ENCODE measurements at regions not wholly inside any gene's neighbourhood (a gene's known extent, or its start where the extent isn't known, plus 50 kb on each side); places are given as distances from the start of the nearest gene placed in this dataset.
"Not testable (repeated sequence)": the region's sequence is repeated elsewhere in the genome, so short reads cannot be mapped to it uniquely, and the experiment has no call there.

DNA sequence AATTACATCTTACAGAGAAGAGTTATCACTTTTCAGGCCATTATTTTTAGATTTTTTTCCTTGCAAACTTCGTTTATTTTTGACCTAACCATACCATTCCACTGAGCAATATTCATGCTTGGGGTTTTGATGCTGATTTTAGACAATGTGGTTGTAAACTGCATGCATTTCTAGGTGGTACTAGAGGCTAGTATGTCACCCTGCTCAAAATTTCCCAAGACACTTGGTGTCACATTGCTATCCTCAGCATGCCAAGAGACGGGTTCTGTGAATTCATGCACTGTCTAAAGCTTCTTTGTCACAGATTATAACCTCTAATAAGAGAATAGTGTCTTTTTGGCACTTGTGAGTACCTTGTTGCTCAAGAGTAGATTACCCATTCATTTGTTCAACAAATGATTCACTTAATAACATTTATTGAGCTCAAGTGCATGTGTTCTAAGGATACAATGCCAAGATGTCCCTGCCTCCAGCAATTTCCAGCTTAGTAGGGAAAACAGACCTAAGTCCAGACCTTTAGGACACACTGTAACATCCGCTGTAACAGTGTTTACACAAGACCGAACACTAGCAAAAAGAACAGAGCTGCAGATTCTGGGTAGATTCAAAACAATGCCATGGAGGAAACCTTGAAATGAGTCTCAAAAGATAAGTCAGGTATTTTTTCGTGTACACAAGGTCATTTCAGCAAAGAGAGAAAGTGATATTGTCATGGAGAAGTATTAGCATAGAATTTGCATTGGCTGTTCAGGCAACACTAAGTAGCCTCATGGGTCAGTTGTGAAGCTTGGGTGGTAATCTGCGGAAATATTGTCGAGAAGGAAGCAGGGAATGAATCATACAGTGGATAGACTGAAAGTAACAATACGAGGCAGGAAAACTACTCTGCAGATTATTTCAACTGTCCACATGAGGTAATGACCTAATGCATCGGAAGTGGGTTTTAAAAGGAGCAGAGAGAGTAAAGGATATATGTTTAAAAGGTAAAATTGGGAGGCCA lies 515.1 kb upstream of the ZFP42 start:
- no peak for DNase-seq (ENCODE audit: low read depth, low spot score)

DNA sequence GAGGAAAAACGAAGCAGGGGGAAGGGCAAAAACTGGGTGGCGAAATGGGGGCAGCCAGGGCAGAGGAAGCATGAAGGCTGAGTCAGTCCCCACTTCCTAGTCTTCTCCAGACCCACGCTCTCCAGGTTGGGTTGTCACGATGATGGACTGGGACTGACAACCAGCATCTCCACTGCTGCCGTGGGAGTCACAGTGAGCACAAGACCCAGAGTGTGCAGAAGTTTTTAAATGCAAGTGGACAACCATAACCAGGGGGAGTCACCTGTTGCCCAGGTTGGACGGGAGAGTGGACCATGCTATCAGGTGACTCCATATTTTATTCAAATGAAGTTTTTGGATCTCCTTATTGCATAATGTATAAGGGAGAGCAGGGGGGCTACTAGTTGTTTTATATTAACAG lies 511.4 kb upstream of the ZFP42 start:
- DNase-seq (ENCODE audit: low read depth, low spot score): no peak

DNA sequence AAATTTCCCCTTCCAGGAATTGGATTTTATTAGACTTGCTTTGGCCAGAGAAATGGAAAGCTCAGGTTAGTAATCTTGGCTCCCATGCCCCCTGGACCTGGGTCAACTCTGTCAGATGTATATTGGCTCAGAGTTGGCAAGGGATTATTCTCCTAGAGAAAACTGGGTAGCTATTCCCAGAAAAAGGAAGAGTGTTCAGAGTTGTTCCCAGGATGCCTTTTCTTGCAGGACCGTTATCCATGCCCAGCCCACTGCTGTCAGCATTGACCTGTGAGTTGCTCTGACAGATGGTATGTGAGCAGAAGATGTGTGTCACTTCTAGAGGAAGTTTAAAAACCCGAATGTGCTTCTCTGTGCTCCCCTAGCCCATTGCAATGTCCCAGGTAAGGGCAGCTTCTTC lies 509.9 kb upstream of the ZFP42 start:
- DNase-seq (ENCODE audit: low read depth, low spot score): no peak

DNA sequence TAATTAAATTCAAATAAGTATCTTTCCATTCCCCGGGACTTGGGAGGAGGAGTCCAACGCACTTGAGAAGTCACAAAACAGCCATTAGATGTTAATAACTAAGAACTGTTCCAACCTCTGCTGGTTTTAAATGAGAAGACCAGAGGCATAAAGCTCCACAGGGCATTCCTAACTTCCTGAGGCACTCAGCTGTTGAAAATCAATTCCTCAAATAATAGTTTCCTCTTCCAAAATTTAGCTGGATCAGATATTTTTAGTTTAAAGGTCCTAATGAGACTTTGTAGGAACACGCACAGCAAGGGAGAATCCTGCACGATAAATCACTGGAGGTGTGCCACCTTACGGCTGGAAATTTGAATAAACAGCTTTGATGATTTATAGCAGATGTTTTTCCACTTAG lies 504.3 kb upstream of the ZFP42 start:
- DNase-seq (ENCODE audit: low read depth, low spot score): no peak

DNA sequence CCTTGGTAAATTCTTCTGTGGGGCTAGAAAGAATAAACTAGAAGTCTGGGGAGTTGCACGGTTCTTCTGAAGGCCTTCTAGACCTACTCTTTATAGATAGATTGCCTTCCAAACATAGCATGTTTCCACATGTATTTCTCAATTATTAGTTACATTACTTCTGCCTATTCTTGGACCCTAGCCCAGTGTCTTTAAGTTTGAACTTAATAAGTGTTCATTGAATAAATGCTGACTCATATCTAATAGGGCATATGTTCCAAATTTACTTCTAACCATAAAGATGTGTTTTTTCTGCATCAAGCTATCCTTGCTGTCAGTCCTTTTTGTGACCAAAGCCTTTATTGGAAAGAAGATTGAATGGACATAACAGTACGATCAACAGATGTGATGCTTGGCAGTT lies 503.6 kb upstream of the ZFP42 start:
- DNase-seq (ENCODE audit: low read depth, low spot score): no peak

DNA sequence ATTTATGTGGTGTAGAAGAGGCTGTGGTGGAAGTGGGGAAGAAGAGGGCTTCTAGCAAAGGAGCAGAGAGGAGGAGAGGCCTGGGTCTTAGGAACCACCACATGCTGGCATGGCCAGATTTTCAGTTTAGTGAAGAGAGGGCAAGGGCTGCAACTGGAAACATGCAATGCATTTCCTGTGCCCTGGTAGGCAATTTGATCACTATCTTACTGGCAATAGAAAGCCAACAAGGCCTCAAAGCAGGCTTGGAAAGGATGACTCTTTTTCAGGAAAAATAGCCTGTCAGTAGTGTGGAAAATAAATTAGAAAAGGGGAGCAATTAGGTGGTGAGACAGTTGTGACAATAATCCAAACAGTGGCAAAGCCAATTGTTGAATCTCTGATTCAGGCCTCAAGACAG lies 501.9 kb upstream of the ZFP42 start:
- DNase-seq (ENCODE audit: low read depth, low spot score): no peak

DNA sequence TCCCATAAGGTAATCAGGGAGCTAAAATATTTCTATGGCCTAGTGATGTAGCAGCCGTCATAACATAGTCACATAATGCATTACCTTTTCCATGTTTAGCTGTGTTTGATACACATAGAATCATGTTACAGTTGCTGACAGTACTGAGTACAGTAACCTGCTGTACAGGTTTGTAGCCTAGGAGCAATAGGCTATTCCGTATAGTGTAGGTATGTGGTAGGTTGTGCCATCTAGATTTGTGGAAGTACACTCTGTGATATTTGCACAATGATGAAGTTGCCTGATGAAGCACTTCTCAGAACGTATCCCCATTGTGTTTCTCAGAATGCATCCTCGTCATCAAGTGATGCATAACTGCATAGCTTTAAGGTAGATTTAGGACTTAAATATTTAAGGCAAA lies 495.6 kb upstream of the ZFP42 start:
- no peak for DNase-seq (ENCODE audit: low read depth, low spot score)

DNA sequence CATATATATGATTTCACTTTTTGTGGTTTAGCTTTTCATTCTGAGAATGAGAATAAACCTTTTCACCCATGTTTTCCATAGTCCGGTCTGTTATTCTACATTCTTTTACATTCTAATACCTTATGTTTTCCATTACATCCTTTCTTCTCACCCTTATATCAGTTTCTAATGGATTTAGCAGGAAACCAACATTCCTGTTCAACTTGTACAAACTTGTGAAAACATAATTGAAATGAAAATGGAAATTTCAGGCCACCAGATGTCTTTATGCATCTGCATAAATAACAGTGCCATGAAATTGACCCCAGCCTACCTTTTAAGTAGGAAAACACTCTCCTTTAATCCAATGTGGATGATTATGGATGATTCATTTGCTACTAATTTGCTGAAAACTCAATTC lies 494.8 kb upstream of the ZFP42 start:
- DNase-seq (ENCODE audit: low read depth, low spot score): no peak

DNA sequence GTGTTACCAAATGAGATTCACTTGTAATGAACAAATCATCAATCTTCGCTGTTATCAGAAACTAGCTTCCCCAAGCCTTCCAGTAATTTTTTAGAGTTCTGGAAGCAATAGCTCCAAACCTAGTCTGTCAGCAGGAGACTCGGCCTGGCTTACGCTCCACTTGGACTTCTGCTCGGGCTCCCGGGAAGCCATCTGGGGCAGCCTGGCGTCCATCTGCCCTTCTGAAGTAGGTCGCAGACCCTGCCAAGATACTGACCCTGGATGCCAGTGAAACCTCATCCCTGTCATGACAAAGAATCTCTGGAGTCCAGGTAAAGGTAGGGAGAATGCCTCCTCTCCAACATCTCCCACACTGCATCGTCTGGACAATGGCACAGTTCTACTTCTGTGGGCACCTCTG lies 493.8 kb upstream of the ZFP42 start:
- no peak for DNase-seq (ENCODE audit: low read depth, low spot score)

DNA sequence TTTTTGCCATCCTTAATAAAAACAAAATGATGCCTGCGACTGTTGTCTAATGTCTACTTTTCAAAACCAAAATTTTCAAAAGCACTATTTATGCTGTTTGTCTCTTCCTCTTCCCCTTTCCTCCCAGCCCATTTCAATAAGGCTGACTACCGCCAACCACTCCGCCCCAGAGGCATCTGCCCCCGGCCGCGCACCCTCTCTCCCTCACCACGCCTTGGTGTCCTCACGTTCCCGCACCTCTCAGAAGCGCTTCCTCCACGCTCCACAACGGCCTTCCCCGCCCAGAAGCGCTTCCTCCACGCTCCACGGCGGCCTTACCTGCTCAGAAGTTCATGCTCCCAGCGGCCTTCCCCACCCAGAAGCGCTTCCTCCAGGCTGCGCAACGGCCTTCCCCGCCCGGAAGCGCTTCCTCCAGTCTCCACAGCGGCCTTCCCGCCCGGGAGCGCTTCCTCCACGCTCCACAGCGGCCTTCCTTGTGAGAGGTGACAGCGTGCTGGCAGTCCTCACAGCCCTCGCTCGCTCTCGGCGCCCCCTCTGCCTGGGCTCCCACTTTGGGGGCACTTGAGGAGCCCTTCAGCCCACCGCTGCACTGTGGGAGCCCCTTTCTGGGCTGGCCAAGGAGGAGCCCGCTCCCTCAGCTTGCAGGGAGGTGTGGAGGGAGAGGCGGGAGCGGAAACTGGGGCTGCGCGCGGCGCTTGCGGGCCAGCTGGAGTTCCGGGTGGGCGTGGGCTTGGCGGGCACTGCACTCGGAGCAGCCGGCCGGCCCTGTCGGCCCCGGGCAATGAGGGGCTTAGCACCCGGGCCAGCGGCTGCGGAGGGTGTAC lies 490.4 kb upstream of the ZFP42 start:
- DNase-seq (ENCODE audit: low read depth, low spot score): no peak

DNA sequence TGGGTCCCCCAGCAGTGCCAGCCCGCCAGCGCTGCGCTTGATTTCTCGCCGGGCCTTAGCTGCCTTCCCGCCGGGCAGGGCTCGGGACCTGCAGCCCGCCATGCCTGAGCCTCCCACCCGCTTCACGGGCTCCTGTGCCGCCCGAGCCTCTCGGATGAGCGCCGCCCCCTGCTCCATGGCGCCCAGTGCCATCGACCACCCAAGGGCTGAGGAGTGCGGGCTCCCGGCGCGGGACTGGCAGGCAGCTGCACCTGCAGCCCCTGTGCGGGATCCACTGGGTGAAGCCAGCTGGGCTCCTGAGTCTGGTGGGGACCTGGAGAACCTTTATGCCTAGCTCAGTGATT lies 489.8 kb upstream of the ZFP42 start:
- not testable (repeated sequence) for DNase-seq (ENCODE audit: low read depth, low spot score)

DNA sequence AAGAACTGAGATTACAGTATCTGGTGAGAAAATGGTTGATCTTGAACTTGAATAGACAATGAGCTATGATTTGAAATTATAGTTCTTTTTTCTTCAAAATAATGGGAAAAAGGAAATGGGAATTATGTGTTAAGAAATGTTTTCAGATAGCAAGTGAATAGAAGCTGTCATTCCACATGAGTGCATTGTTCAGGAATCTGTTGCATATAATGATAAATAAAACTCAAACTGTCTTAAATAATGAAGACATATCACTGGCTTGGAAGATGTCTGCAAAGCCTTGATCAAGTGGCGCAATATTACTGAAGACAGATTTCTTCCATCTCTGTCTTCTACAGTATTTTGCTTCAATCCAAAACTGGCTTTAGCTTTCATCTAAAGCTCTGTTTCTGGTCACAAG lies 479.3 kb upstream of the ZFP42 start:
- no peak for DNase-seq (ENCODE audit: low read depth, low spot score)

DNA sequence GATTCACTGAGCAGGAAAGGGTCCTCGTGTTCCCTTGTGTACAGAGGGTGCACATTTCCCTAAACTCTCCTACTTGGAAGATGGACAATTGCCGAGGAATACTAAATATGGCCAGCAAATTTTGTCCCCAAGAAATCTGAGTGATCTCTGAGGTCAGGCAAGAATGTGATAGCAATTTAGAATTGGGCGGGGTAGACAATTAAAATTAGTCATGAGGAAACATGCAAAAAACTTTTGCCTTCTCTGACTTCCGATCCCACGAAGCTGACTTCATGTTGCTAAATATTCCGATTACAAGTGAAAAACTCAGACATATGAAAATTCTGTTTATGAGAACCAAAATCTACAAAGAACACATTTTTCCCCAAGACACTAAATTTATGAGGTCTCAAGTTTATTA lies 453.9 kb upstream of the ZFP42 start:
- DNase-seq (ENCODE audit: low read depth, low spot score): no peak

DNA sequence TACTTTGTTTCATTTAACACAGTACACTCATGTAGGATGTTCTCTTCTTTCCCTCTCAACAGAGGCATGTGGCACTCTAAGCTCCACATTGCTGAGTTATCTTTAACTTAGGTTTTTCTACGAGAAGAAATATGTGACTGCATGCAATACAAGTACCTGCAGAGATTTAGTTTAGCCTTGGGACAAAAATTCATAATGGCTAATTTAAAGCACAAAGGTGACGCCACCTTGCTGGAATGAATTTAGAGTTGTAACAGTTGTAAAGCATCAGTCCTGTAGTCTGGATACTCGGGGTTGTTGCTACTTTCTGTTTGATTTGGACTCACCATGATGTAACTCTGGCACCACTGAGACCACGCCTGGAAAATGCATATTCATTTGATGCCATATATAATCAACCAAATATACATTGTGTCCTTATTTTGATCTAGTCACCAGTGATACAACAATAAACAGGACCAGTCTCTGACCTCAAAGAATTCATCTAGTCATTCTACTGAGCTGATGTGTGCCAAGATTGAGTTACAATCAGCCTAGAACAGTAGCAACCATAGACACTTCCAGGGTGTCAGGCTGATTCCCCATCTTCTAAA lies 451.0 kb upstream of the ZFP42 start:
- no peak for DNase-seq (ENCODE audit: low read depth, low spot score)

DNA sequence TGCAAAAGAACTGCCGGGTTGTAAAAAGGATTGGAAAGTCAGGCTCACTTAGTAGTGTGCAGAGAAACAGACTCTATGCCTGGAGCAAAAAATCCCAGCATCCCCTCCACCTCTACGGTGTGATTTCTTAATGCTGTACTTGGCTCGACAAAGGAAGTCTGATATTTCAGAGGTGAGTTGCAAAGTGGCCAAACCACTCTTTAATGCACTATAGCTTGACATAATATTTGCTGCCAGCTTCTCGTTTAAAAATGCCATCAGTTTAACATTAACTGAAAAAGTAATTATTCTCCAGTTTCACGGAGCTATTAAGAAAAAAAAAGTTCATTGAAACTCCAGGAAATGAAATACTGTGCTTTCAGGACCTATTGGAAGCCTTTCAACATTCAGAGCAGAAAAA lies 448.3 kb upstream of the ZFP42 start:
- no peak for DNase-seq (ENCODE audit: low read depth, low spot score)

DNA sequence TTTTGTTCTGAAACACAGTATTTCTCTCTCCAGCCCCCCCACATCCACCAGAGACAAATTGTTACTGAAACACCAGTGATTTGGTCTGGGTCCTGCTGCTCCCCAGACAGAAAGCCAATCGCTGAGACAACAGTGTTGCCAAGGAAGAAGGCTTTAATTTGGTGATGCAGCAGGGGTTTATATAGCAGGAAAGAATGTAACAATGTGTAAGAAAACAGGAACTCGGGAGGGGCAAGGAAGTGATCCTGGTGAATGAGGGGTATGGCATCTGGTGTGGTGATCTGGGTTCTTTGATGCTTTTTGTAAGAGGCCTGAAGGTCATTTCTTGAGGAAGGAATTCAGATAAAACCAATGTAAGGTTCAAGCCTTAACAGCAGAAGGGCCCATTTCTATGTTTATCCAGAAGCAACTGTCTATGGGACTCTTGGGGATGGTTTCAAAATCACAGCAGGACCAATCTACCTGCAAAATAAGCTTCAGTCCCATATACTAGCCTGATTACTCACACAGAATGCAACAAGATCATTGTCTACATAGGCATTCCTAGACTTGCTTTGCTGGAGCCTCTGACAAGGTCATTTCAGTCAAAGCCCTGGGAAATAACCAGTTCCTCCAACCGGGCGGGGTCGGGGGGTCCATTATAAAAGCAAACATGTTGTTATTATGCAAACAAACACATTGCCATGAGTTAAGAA lies 445.2 kb upstream of the ZFP42 start:
- DNase-seq (ENCODE audit: low read depth, low spot score): no peak

DNA sequence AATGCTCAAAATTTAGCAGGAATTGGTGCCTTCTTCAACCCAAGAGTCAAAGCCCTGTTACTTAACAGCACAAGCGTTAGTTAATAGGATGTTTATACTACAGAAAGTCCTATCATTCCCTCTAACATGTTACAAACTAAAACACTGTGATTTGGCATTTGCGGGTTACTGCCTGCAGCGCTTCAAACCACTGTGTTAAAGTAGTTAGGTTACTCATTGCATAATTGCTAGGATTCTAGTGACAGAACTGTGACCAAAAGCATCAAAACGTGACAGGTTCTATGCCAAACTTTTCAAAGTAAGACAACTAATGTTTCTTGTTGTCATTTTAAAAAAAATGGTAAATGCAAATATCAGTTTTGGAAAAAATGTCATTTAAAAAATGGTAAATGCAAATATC lies 442.8 kb upstream of the ZFP42 start:
- no peak for DNase-seq (ENCODE audit: low read depth, low spot score)

DNA sequence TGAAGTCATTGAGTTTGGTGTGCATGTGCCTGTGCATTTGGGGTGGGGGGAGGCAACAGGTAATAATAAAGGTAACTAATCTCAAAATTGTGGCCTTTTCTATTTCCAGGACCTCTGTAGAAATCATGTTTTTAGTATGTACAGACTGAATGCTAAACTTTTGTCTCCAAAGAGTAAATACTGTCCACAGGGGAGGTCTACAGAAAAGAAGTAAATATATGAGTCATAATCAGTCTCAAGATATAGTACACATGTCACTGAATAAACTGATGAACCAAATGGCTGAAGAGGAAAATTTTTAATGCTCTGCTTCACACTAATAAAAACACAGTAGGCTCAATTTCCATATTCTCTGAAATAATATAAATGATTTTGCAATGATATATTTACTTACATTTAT lies 440.4 kb upstream of the ZFP42 start:
- DNase-seq (ENCODE audit: low read depth, low spot score): no peak

DNA sequence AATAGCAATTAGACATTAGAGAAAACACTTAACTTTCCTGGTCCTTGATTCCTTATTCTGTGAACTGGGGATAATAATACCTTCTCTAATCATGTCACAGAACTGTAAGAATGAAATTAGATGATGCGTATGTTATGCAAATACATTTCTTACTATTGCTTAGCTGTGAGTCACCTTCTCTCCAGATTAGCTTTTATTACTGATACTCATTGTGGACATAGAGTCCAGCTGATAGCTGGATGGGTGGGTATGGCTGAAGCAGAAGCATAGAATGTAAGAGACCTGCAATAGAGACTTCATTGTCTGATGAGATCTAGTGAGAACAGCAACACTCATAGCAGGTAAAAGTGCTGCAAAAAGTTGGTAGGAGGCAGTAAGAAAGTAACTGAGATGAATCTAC lies 437.2 kb upstream of the ZFP42 start:
- no peak for DNase-seq (ENCODE audit: low read depth, low spot score)

DNA sequence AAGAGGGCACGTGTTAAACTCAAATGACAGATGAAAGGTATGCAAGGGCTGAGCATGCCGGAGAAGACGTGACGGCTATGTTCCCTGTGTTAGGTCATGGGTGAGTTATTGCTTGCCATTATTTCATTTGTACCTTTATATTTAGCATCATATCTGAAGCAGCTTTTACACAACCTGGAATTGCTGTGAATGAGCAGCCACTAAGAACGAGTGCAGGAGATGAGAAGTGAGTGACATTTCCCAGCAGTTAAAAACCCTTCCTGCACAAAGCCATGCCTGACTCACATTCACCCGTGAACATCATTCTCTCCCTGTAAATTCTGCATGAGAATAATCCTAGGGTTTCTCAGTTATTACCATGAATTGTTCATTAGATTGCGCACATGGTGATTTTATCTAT lies 433.2 kb upstream of the ZFP42 start:
- DNase-seq (ENCODE audit: low read depth, low spot score): no peak

DNA sequence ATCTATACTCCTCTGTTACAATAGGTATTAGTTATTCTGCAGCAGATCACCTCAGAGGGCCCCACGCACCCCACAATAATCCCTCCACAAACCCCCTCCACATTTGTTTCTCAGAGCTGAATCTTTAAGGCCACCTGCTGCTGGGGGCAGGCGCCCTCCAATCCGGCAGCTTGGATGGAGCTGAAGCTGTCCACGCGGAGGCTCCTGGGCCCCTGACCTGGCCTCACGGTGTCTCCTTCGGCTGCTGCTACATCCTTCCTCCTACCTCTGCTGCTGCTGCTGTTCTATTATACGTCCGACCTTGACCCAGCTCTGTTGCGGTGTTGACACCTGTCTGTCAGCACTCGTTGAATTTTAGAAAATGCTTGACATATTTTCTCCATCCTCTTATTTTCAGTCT lies 430.2 kb upstream of the ZFP42 start:
- DNase-seq (ENCODE audit: low read depth, low spot score): no peak

DNA sequence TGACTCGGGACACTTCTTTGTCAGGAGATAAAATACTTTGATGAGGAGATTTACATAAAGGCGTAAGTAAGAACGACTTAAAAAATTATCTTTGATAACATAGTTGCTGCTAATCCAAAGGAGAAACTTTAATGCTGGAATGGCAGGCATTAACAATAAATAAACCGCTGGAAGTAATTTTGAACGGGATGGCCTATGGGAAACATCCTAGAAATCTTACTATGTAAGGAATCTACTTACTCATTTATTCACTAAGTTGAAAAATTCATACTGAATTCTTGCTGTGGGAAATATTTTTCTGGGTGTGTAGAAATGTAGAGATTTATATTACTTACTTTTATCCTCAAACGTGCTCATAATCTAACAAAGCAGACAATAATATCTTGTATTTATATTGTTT lies 425.7 kb upstream of the ZFP42 start:
- DNase-seq (ENCODE audit: low read depth, low spot score): no peak

Data from iPS DF 19.7 (cell line).